Progenitor cell of endocrine pancreas (in vitro differentiated cells): ENCODE measurements at regions not wholly inside any gene's neighbourhood (a gene's known extent, or its start where the extent isn't known, plus 50 kb on each side); places are given as distances from the start of the nearest gene placed in this dataset.
"Not testable (repeated sequence)": the region's sequence is repeated elsewhere in the genome, so short reads cannot be mapped to it uniquely, and the experiment has no call there.

Experiments used
- DNase-seq: peaks from one replicate; pipeline ENCODE4 v3.0.0; 2021; ENCODE audit warnings: low spot score; ENCODE audit not compliant: unreplicated experiment
- H3K27ac Mint-ChIP-seq: 2 replicates; pipeline ENCODE4 v1.8.0; 2021; ENCODE audit warnings: mild to moderate bottlenecking, moderate library complexity, mixed read lengths
- H3K27me3 Mint-ChIP-seq: 2 replicates; pipeline ENCODE4 v1.8.0; 2021; ENCODE audit warnings: mixed read lengths
- H3K36me3 Mint-ChIP-seq: 2 replicates; pipeline ENCODE4 v1.8.0; 2022; ENCODE audit warnings: mixed read lengths; ENCODE audit not compliant: insufficient read depth
- H3K4me1 Mint-ChIP-seq: 2 replicates; pipeline ENCODE4 v1.8.0; 2021; ENCODE audit warnings: low read depth, mixed read lengths
- H3K4me3 Mint-ChIP-seq: 2 replicates; pipeline ENCODE4 v1.8.0; 2021; ENCODE audit warnings: low read depth, mild to moderate bottlenecking, moderate library complexity, mixed read lengths
- H3K9me3 Mint-ChIP-seq: 2 replicates; pipeline ENCODE4 v1.8.0; 2021; ENCODE audit warnings: low read depth, mixed read lengths
- CTCF ChIP-seq: fragments of 200-600 bp; sonication (generic); IDR thresholded peaks from one replicate; pipeline ENCODE4 v1.5.0; 2021; ENCODE audit warnings: antibody characterized with exemption, mild to moderate bottlenecking; ENCODE audit not compliant: unreplicated experiment

GRCh38 chr9:28502189-28502588 is 928.9 kb upstream of the C9orf72 start:
- Mint-ChIP-seq H3K4me3 (no peak overlapping the region), H3K4me1 (no peaks in the 10 kb centered on the region), H3K27me3 (no peaks in the 10 kb centered on the region), H3K9me3 (peaks cover 2% of the 10 kb centered on the region), H3K36me3 (no peaks in the 10 kb centered on the region), H3K27ac (no peak overlapping the region)
- no peak for TF ChIP-seq CTCF
- no peak for DNase-seq

GRCh38 chr9:28502741-28503140 is 929.5 kb upstream of the C9orf72 start:
- H3K4me1 Mint-ChIP-seq: no peaks in the 10 kb centered on the region
- H3K27me3 Mint-ChIP-seq: no peaks in the 10 kb centered on the region
- TF ChIP-seq CTCF: no peak

DNA sequence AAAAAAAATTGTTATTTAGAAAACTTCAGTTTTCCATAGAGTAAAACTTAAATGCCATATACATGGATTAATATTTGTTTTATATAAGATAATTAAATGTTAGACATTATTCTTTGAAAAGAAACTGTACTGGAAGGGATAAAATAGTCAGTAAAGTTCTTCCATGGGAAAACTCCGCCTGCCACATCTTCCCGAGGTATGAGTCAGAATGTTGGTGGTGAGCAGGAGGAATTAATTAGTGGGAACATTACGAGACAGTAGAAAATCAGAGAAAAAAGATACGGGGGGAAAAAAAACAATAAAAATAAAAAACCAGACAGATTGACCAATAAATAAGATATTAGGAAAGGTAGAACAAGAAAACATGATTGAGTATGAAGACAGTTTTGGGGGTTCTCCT is 930.3 kb upstream of the C9orf72 start:
- Mint-ChIP-seq H3K4me1 (no peaks in the 10 kb centered on the region), H3K27ac (no peak overlapping the region), H3K9me3 (no peaks in the 10 kb centered on the region), H3K36me3 (no peaks in the 10 kb centered on the region), H3K4me3 (no peak overlapping the region), H3K27me3 (no peaks in the 10 kb centered on the region)
- DNase-seq: no peak
- TF ChIP-seq CTCF: no peak

More at GRCh38 chr9:28502741-28503140, 929.5 kb upstream of the C9orf72 start:
- DNase-seq: no peak
- Mint-ChIP-seq H3K9me3 (no peaks in the 10 kb centered on the region), H3K27ac (no peak overlapping the region), H3K4me3 (no peak overlapping the region), H3K36me3 (no peaks in the 10 kb centered on the region)

- H3K27ac Mint-ChIP-seq: no peak overlapping the region
- H3K27me3 Mint-ChIP-seq: no peaks in the 10 kb centered on the region
- H3K36me3 Mint-ChIP-seq: no peaks in the 10 kb centered on the region
- H3K9me3 Mint-ChIP-seq: peaks cover 4% of the 10 kb centered on the region
- H3K4me1 Mint-ChIP-seq: peaks cover 7% of the 10 kb centered on the region
- H3K4me3 Mint-ChIP-seq: no peak overlapping the region
- DNase-seq: no peak
- no peak for TF ChIP-seq CTCF
Measured at GRCh38 chr9:28518439-28518838, 945.2 kb upstream of the C9orf72 start.

DNA sequence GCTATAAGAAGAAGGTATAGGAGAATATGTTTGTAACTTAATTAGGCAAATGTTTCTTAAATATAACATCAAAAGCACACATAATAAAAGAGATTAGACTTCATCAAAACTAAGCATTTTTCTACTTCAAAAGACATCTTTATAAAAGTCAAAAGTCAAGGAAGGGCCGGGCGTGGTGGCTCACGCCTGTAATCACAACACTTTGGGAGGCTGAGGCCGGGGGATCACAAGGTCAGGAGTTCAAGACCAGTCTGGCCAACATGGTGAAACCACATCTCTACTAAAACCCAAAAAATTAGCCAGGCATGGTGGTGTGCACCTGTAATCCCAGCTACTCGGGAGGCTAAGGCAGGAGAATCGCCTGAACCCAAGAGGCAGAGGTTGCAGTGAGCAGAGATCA is 951.0 kb upstream of the C9orf72 start:
- not testable (repeated sequence) for H3K36me3 Mint-ChIP-seq, DNase-seq, H3K4me1 Mint-ChIP-seq, H3K27me3 Mint-ChIP-seq, H3K9me3 Mint-ChIP-seq, H3K4me3 Mint-ChIP-seq, H3K27ac Mint-ChIP-seq

DNA sequence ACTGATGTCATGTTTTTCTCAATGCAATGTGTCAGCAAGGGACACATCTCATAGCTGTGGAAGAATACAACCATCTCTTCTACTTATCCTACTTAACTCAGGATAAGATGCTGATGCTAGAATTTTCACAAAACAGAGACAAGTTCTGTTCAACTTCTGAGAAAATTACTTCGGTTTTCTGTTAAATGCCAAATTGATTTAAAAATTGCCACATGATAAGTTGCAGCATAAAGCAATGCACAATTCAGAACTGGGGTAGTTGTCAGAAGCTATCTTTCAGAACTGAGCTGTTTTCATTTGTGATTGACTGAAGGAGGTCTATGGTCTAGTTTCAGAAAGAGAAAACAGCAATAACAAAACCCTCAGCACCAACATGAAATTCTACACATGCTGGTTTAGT is 954.8 kb upstream of the C9orf72 start:
- no peak overlapping the region for H3K27ac Mint-ChIP-seq

More for the DNA sequence above, 954.8 kb upstream of the C9orf72 start:
- H3K27me3 Mint-ChIP-seq: no peaks in the 10 kb centered on the region
- no peak for TF ChIP-seq CTCF
- H3K9me3 Mint-ChIP-seq: peaks cover 4% of the 10 kb centered on the region
- H3K4me1 Mint-ChIP-seq: no peaks in the 10 kb centered on the region
- no peaks in the 10 kb centered on the region for H3K36me3 Mint-ChIP-seq
- H3K4me3 Mint-ChIP-seq: no peak overlapping the region
- DNase-seq: no peak
